H1 (cell line): ENCODE measurements at regions not wholly inside any gene's neighbourhood (a gene's known extent, or its start where the extent isn't known, plus 50 kb on each side); places are given as distances from the start of the nearest gene placed in this dataset.

Experiments
- CTCF ChIP-seq, 3 experiments: IDR thresholded peaks; 1 replicate in 2 of 3; 2 replicates in 1 of 3; pipeline versions ENCODE4 v1.5.1 to v1.6.1; 2011; ENCODE audit warnings: low read length in 3 of 3, mild to moderate bottlenecking in 3 of 3, inconsistent platforms in 2 of 3, low read depth in 1 of 3, moderate library complexity in 1 of 3; ENCODE audit not compliant: insufficient read depth in 1 of 3; ENCODE audit errors: control extremely low read depth in 1 of 3
- EZH2 ChIP-seq: fragments of 200-600 bp; sonication (generic); IDR thresholded peaks from 2 replicates; pipeline ENCODE4 v1.7.1; 2012; ENCODE audit warnings: low read depth, mild to moderate bottlenecking, moderate library complexity, low read length, inconsistent platforms; ENCODE audit not compliant: severe bottlenecking
- MAFK ChIP-seq: IDR thresholded peaks from 2 replicates; pipeline ENCODE4 v1.6.1; 2012; ENCODE audit warnings: low read depth, mild to moderate bottlenecking, improper control_type of control experiment, low read length
- POLR2AphosphoS5 ChIP-seq: IDR thresholded peaks from 2 replicates; pipeline ENCODE4 v1.6.1; 2011; ENCODE audit warnings: low read depth, low read length
- TAF1 ChIP-seq: IDR thresholded peaks from 2 replicates; pipeline ENCODE4 v1.6.1; 2011; ENCODE audit warnings: mild to moderate bottlenecking, low read depth, low read length
- TBP ChIP-seq: IDR thresholded peaks from 2 replicates; pipeline ENCODE4 v1.6.1; 2011; ENCODE audit warnings: low read depth, low read length, improper control_type of control experiment
- ZNF274 ChIP-seq: IDR thresholded peaks from 2 replicates; pipeline ENCODE4 v1.7.0; 2012; ENCODE audit warnings: low read length, borderline replicate concordance; ENCODE audit errors: extremely low read depth

DNA sequence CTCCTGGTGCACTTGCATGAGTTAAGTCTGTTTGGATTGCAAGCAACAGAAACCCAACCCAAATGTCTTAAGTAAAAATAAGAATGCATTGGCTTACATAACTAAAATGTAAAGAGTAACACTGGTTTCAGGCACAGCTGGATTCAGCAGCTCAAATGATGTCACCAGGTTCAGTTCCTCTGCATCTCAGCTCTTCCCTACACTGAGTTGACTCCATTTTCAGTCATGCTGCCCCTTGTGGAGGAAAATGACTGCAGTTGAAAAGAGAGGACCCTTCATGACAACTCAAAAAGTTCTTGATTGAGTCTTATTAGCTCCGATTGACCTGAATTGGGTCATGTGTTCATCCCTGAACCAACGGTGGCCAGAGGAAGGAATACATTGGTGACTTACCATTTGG lies 138.5 kb upstream of the ABI3BP start:
- no peak for TF ChIP-seq TAF1
- no peak for TF ChIP-seq ZNF274
- TF ChIP-seq EZH2, result no peak
- TF ChIP-seq POLR2AphosphoS5, result no peak
- peak in 2 of 3 experiments; percentile 13 to 53; a peak in 2 of 4 replicates for TF ChIP-seq CTCF (IDR thresholded peaks at IDR 0.05; ENCODE audit: control extremely low read depth in 1 of 3, insufficient read depth in 1 of 3, low read depth in 1 of 3, low read length in 3 of 3)
- TF ChIP-seq MAFK, result no peak
- TF ChIP-seq TBP, result no peak
